Right lobe of liver (tissue), 6 donors: ENCODE measurements at regions not wholly inside any gene's neighbourhood (a gene's known extent, or its start where the extent isn't known, plus 50 kb on each side); places are given as distances from the start of the nearest gene placed in this dataset.

Experiments
- ATAC-seq, 4 donors: fragments of 200-7000 bp; cut with Tn5 transposase; one replicate each; pipeline ENCODE4 v1.9.1; 2020; ENCODE audit warnings: mild to moderate bottlenecking in 4 of 4, moderate library complexity in 4 of 4
- DNase-seq, 3 donors: peaks; one replicate each; pipeline ENCODE4 v3.0.0-alpha.2; 2020
- H3K27ac ChIP-seq, 3 donors: fragments of 200-600 bp; one replicate each; pipeline ENCODE4 v1.8.0; 2022
- H3K27me3 ChIP-seq, 2 donors: fragments of 200-600 bp; one replicate each; pipeline ENCODE4 v1.8.0; 2022
- H3K36me3 ChIP-seq, 4 donors: fragments of 200-600 bp; sonication (generic) in 1 of 4; one replicate each; pipeline versions ENCODE4 v1.5.1 to v1.8.0; 2017 to 2022; ENCODE audit warnings: control low read depth in 1 of 4
- H3K4me1 ChIP-seq, 4 donors: fragments of 200-600 bp; sonication (generic) in 1 of 4; one replicate each; pipeline versions ENCODE4 v1.5.1 to v1.8.0; 2017 to 2022; ENCODE audit warnings: control low read depth in 1 of 4
- H3K4me3 ChIP-seq, 3 donors: fragments of 200-600 bp; one replicate each; pipeline ENCODE4 v1.8.0; 2022
- H3K9me3 ChIP-seq, 4 donors: fragments of 200-600 bp; sonication (generic) in 1 of 4; one replicate each; pipeline versions ENCODE4 v1.5.1 to v1.8.0; 2017 to 2022; ENCODE audit warnings: control low read depth in 1 of 4
- CTCF ChIP-seq, 4 donors: fragments of 200-600 bp in 3 of 4; fragments of 450-650 bp in 1 of 4; IDR thresholded peaks; one replicate each; pipeline versions ENCODE4 v1.5.1 to v1.8.0; 2016 to 2022; ENCODE audit warnings: antibody characterized with exemption in 4 of 4, mild to moderate bottlenecking in 2 of 4
- POLR2A ChIP-seq: fragments of 450-650 bp; IDR thresholded peaks from one replicate; pipeline ENCODE4 v1.6.1; 2017; ENCODE audit warnings: antibody characterized with exemption, mild to moderate bottlenecking
- WGBS: methylation state at CpG from one replicate; pipeline ENCODE4 v1.1.6; 2018; ENCODE audit warnings: low coverage, low lambda C conversion rate; ENCODE audit not compliant: insufficient coverage; ENCODE audit errors: missing lambda C conversion rate; 5-methylcytosine and 5-hydroxymethylcytosine counted together
- intact Hi-C, 2 donors: fragments of 100-400 bp; cut with DNase I; formaldehyde crosslinking; loops; one replicate each; pipeline versions ENCODE4 v1.11.2 to v1.14.1; 2022
- donor health status: DM: no; HTN: yes; CAD: no.
- donor health status: DM: no; HTN: no; CAD: no.
- donor health status: DM: no; HTN: no; CAD: no.
- donor health status: DM: no; HTN: yes; CAD: no.
- donor health status: DM: no; HTN: yes; CAD: no.

- H3K27me3 ChIP-seq = no peaks in the 10 kb centered on the region
- 38% methylated on average over 9 of the region's 9 CpGs for WGBS
- H3K4me3 ChIP-seq = no peak overlapping the region
- no peaks in the 10 kb centered on the region for H3K36me3 ChIP-seq
- TF ChIP-seq CTCF (IDR thresholded peaks at IDR 0.05) (no peak), POLR2A (no peak)
- ATAC-seq (no peak), DNase-seq (no peak)
- H3K27ac ChIP-seq = no peak overlapping the region
- no peaks in the 10 kb centered on the region for H3K4me1 ChIP-seq
- no peaks in the 10 kb centered on the region for H3K9me3 ChIP-seq
- intact Hi-C loops = no loop called here
These were observed 179.7 kb upstream of the TOPAZ1 start for GRCh38 chr3:44061961-44062360.

GRCh38 chr3:44065311-44066094 lies 176.2 kb upstream of the TOPAZ1 start:
- no peaks in the 10 kb centered on the region for H3K36me3 ChIP-seq
- ATAC-seq (peak; percentile 88 to 97 (median 91)), DNase-seq (peak in 1 of 3 donors; percentile 53)
- no peaks in the 10 kb centered on the region for H3K4me1 ChIP-seq
- intact Hi-C loops = no loop called here
- WGBS = 58% methylated on average over 10 of the region's 10 CpGs
- no peaks in the 10 kb centered on the region for H3K27me3 ChIP-seq
- TF ChIP-seq POLR2A (no peak), CTCF (IDR thresholded peaks at IDR 0.05) (no peak)
- no peak overlapping the region for H3K4me3 ChIP-seq
- H3K9me3 ChIP-seq = no peaks in the 10 kb centered on the region
- no peak overlapping the region for H3K27ac ChIP-seq

- Histone ChIP-seq H3K27me3 (no peaks in the 10 kb centered on the region), H3K4me3 (no peak overlapping the region), H3K4me1 (no peaks in the 10 kb centered on the region), H3K36me3 (no peaks in the 10 kb centered on the region), H3K9me3 (no peaks in the 10 kb centered on the region), H3K27ac (no peak overlapping the region)
- WGBS = 81% methylated on average over 3 of the region's 3 CpGs
- intact Hi-C loops = no loop called here
- DNase-seq = no peak
- ATAC-seq = no peak
- TF ChIP-seq CTCF (IDR thresholded peaks at IDR 0.05) = no peak
- no peak for TF ChIP-seq POLR2A
These were observed 174.9 kb upstream of the TOPAZ1 start for GRCh38 chr3:44066806-44067205.

- ATAC-seq (no peak), DNase-seq (no peak)
- no peaks in the 10 kb centered on the region for H3K27me3 ChIP-seq
- no peak overlapping the region for H3K4me3 ChIP-seq
- intact Hi-C loops = no loop called here
- no peaks in the 10 kb centered on the region for H3K36me3 ChIP-seq
- no peak for TF ChIP-seq CTCF (IDR thresholded peaks at IDR 0.05)
- TF ChIP-seq POLR2A = no peak
- WGBS = no CpG with 5 or more reads among the region's 6 CpGs
- H3K9me3 ChIP-seq = no peaks in the 10 kb centered on the region
- no peak overlapping the region for H3K27ac ChIP-seq
- H3K4me1 ChIP-seq = no peaks in the 10 kb centered on the region
These were observed 174.3 kb upstream of the TOPAZ1 start for GRCh38 chr3:44067431-44067830.
